ENCODE measurements at regions not wholly inside any gene's neighbourhood (a gene's known extent, or its start where the extent isn't known, plus 50 kb on each side); places are given as distances from the start of the nearest gene placed in this dataset.

GRCh38 chr7:25900245-25900644, 251.8 kb upstream of the NFE2L3 start:
- no peak for TF ChIP-seq CTCF (IDR thresholded peaks at IDR 0.05)
- TF ChIP-seq POLR2A (IDR thresholded peaks at IDR 0.05), result no peak

All from Peyer's patch (tissue), 4 donors.